OCI-LY7 (cell line): ENCODE measurements at regions not wholly inside any gene's neighbourhood (a gene's known extent, or its start where the extent isn't known, plus 50 kb on each side); places are given as distances from the start of the nearest gene placed in this dataset.

Source experiments
- EZH2phosphoT487 ChIP-seq: fragments of 200-600 bp; sonication (generic); IDR thresholded peaks from 2 replicates; pipeline ENCODE4 v1.6.1; 2018; ENCODE audit warnings: low read depth, borderline replicate concordance, mild to moderate bottlenecking, mixed run types, antibody characterized with exemption, low read length, moderate library complexity, mixed read lengths
- TF ChIP-seq, protein P1 (sequence below): fragments of 200-600 bp; sonication (generic); conservative IDR thresholded peaks from 2 replicates; pipeline ENCODE4 v1.5.1; 2014; ENCODE audit warnings: mild to moderate bottlenecking, antibody characterized with exemption, low read length, moderate library complexity, mixed read lengths

DNA sequence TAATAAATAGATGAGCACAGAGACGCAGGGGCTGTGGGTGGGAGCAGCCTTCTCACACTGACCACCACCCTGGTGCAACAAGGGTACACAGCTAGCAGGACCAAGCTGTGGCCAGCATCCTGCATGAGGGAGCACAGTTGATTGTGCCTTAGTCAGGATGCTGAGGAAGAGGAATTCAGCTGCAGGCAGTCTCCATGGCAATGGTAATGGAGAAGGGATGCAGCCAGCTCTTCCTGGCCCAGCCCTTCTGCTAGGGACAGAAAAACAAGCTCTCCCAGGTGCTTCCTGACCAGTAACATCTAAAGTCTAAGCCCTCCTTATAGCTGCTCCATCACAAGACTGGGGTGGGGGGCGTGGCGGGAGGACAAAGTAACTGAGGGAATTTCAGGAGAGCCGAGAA is 363.5 kb downstream of the BUD13 start:
- TF ChIP-seq, protein P1, sequence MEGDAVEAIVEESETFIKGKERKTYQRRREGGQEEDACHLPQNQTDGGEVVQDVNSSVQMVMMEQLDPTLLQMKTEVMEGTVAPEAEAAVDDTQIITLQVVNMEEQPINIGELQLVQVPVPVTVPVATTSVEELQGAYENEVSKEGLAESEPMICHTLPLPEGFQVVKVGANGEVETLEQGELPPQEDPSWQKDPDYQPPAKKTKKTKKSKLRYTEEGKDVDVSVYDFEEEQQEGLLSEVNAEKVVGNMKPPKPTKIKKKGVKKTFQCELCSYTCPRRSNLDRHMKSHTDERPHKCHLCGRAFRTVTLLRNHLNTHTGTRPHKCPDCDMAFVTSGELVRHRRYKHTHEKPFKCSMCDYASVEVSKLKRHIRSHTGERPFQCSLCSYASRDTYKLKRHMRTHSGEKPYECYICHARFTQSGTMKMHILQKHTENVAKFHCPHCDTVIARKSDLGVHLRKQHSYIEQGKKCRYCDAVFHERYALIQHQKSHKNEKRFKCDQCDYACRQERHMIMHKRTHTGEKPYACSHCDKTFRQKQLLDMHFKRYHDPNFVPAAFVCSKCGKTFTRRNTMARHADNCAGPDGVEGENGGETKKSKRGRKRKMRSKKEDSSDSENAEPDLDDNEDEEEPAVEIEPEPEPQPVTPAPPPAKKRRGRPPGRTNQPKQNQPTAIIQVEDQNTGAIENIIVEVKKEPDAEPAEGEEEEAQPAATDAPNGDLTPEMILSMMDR, result no peak
- TF ChIP-seq EZH2phosphoT487, result no peak
